Thyroid gland (tissue), 4 donors: ENCODE measurements at regions not wholly inside any gene's neighbourhood (a gene's known extent, or its start where the extent isn't known, plus 50 kb on each side); places are given as distances from the start of the nearest gene placed in this dataset.

Experiments used
- CTCF ChIP-seq, 6 experiments: fragments of 200-600 bp in 3 of 6; fragments of 450-650 bp in 3 of 6; sonication (generic) in 3 of 6; IDR thresholded peaks; one replicate each; pipeline ENCODE4 v1.5.1; 2016 to 2019; ENCODE audit warnings: antibody characterized with exemption in 6 of 6, mild to moderate bottlenecking in 2 of 6, inconsistent platforms in 1 of 6, moderate library complexity in 1 of 6
- POLR2A ChIP-seq, 2 donors: fragments of 450-650 bp; IDR thresholded peaks; one replicate each; pipeline ENCODE4 v1.6.1; 2017; ENCODE audit warnings: antibody characterized with exemption in 2 of 2, mild to moderate bottlenecking in 2 of 2, moderate library complexity in 1 of 2

- TF ChIP-seq CTCF (IDR thresholded peaks at IDR 0.05): no peak
- no peak for TF ChIP-seq POLR2A (IDR thresholded peaks at IDR 0.05)
Measured at GRCh38 chr12:58196971-58197370, 255.6 kb downstream of the ATP23 start.
